OCI-M1 (cell line): ENCODE measurements at regions not wholly inside any gene's neighbourhood (a gene's known extent, or its start where the extent isn't known, plus 50 kb on each side); places are given as distances from the start of the nearest gene placed in this dataset.
A peak's percentile ranks its signal among the peaks of the same experiment; 100 is the strongest.
"Not testable (repeated sequence)": the region's sequence is repeated elsewhere in the genome, so short reads cannot be mapped to it uniquely, and the experiment has no call there.

ENCODE experiments used
- DNase-seq: peaks from one replicate; lab custom pipeline; 2025; lab: John Stamatoyannopoulos, UW

DNA sequence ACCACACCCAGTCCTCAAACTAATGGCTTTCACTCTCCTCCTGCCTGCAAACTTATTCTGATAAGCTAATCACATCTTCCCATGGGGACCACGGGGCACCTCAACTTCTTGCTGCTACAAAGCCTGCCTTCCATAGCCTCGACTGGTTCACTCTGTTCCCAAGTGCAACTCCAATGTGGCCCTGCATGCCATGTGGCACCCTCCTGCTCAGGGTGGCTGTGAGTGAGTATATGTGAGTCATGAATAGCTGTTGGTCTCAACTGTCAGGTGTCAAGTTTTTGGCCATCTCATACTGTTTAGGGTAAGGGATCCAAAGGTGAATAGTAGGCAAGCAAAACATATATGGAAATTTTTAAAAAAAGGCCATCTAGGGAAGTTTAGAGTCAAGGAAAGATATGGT lies 276.1 kb upstream of the DCC start:
- DNase-seq = no peak

GRCh38 chr18:52069201-52069600 lies 270.8 kb upstream of the DCC start:
- no peak for DNase-seq

GRCh38 chr18:52070291-52070756 lies 269.7 kb upstream of the DCC start:
- DNase-seq = no peak

DNA sequence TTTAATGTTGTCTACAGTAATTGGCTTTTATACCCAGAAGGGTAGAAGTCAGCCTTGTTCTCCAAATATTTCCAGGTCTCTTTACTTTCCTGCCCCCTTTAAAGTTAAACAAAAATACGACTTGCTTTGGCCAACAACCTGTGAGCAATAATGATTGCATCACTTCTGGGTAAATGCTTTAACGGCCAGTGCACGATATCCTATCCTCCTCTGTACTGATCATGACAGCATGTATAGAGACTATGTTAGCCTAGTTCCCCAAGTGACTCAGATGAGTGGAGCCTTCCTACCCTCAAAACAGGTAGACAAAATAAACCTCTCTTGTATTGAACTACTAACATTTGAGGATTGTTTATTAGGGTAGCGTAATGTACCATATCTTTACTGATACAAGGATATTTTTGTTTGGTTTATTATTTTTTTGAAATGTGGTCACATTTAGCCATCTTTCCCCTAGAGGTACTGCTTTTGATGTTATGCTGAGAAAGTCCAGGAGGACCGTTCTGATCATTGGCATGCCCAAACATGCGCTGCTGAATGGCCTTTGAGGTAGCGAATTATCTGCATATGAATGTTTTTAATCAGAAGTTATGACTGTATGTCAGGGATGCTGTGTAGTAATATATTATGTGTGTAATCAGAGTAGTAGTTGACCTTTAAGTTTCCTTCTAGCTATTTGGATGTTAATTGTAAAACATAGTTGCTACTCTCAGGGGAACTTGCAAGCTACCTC lies 262.6 kb upstream of the DCC start:
- DNase-seq = peak; percentile 8

- DNase-seq = no peak
Observed at GRCh38 chr18:52082246-52082645, 257.8 kb upstream of the DCC start.

DNA sequence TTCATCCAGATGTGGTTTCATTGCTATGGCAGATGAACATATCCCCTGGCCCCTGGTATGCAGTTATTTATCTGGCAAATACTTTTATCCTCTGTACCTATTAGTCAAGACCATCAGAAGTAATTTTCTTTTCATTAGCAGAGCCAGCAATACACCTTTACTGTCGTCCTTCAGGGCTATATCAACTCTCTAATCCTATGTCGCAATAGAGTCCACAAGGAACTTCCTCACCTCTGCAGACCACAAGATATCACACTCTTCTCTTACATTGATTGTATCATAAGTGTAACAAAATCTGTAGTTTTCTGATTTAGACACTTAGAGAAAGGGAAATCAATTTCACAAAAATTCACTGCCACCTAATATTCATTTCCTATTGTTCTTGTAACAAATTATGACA lies 252.9 kb upstream of the DCC start:
- no peak for DNase-seq

DNA sequence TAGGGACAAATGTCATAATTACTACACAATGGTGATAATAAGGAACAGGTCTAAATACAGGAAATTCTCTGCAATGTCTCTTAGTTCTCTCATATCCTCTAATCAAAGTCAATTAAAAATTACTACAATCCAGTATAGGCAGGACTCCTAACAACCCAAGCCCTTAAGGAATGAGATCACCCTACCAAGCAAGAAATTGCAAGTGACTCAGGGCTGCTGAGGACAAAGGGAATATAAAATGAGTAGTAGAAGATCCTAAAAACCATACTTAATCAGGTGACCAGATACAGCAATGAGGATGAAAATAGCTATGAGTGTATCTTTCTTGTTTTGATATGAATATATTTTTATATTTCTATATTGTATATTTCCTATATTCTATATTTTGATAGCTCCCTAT lies 250.0 kb upstream of the DCC start:
- DNase-seq = no peak

GRCh38 chr18:52093171-52093570 lies 246.8 kb upstream of the DCC start:
- no peak for DNase-seq

DNA sequence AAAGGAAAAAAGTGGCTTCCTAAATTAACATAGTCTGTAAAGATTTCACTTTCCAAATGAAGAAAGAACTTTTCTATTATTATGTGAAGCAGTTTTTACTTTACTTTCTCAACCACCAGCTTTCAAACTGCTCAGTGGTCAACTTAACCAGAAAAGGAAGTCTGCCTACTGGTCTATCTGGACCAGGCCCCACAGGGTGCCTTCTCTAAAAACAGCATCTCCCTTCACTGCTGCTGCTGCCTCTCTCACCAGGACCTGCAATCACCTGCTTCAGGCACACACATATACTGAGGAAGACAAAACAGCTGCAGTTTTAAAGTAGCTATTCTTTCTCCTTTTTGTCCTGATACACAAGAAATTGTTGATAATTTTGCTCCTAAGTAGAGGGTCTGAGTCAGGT lies 221.3 kb upstream of the DCC start:
- no peak for DNase-seq

DNA sequence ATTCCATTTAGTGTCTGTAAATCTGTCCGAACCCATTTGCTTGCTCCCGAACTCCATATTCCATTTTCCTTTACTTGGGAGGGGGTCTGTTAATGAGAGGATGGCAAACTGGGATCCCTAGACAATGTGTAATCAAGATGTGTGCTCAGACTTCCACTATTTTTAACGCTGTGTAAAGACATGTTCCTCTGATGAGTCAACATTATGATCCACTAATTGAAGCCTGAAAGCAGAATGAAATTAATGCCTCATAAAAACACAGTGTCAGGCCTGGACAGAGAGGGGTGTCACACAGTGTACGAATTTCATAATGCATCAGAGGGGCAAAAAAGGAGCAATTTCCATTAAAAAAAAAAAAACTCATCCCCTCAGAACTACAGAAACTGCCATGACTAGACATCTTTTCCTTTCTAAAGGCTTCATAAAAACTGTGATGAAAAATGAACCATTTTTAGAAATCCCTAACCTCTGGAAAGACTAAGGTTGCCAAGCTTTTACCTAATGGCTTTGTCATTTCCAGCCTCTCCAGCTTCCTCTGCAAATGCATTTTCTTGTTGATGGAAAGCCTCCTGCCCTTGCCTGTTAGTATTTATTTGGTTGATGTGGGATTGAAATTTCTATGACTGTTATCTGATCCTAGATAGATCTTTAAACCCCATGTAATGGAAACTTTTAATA lies 209.2 kb upstream of the DCC start:
- DNase-seq = no peak

DNA sequence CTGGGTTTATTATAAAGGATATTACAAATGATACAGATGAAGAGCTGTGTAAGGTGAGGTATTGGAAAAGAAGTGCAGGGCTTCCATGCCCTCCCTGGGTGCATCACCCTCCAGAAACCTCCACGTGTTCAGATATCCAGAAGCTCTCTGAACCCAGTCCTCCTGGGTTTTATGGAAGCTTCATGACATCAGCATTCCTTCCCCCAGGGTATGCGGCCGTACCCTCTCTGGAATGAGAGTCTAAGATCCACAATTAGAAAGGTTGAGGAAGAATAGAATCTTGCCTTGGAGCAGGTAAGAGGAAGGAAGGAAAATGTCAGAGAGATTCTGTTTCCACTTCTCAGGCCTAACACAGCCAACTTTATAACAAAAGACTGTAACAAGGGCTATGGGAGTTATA lies 208.2 kb upstream of the DCC start:
- DNase-seq = no peak

- no peak for DNase-seq
Observed at GRCh38 chr18:52136532-52136931, 203.5 kb upstream of the DCC start.

DNA sequence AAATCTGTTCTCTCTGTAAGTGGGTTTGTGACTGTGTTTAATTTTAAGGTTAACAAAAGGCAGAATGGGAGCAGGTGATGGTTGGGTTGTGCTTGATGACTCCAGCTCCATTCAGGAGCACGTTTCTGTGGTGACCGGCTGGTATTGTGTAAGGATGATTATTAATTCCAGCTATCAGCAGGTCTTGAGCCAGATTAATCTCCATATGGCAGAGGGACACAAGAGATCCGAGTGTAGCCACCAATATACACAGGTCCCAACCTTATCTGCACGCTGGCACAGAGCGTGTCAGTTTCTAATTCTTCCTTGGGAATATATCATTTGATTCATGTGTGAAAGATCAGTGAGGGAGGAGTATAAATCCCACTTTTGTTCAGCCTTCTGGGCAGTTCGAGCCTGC lies 199.0 kb upstream of the DCC start:
- DNase-seq = no peak

DNA sequence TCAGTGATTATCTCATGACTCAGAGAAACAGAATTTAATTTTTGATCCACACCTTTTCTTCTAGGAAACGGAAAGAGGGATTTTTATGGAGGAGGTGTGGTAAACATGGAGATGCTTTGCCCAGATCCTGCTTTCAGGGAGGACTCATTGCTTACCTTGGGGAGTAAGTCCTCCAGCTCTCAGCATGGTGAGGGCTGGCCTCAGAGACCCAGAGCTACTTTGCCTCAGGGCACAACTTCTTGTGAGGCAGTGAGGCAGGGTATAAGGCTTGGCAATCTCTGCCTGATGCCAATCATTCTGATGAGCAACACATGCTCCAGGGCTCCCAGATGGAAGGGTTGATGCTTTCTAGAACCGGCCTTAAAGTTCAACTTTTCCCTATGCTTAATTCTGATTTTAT lies 189.9 kb upstream of the DCC start:
- DNase-seq = no peak

DNA sequence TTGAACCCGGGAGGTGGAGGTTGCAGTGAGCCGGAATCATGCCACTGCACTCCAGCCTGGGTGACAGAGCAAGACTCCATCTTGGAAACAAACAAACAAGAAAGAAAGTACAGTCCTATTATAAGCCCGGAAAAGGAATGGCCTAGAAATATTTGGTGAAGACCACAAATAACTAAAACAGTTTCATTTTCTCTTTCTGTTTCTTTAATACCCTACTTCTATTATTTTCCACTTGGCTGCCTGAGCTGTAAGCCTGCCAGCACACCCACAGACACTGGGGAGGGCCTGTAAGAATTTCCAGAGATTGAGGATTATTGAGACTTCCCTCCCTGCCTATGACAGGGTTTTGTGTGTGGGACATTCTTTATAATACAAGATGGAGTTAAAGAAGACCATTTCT lies 188.0 kb upstream of the DCC start:
- peak; percentile 48 for DNase-seq

- no peak for DNase-seq
Observed at GRCh38 chr18:52156166-52156565, 183.8 kb upstream of the DCC start.

DNA sequence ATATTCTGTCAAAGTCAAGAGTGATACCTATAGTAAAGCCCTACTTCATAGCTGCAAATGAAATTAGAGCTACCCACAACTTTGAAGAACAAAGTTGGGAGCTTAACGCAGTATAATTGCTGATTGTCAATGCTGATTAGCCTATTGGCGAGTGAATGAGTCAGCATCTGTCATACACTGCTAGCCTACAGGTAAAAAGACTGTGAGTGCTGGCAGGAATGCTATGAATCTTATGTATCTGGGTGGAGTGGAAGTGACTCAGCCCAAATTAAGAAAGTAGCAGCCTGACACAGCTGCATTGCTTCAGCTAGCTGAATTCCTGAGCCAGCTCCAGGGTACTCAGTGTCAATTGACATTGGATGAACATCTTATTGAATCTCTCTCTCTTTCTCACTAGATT lies 179.4 kb upstream of the DCC start:
- no peak for DNase-seq

- peak; percentile 3 for DNase-seq
Observed at GRCh38 chr18:52163478-52163877, 176.5 kb upstream of the DCC start.

GRCh38 chr18:52168131-52168530 lies 171.9 kb upstream of the DCC start:
- not testable (repeated sequence) for DNase-seq

DNA sequence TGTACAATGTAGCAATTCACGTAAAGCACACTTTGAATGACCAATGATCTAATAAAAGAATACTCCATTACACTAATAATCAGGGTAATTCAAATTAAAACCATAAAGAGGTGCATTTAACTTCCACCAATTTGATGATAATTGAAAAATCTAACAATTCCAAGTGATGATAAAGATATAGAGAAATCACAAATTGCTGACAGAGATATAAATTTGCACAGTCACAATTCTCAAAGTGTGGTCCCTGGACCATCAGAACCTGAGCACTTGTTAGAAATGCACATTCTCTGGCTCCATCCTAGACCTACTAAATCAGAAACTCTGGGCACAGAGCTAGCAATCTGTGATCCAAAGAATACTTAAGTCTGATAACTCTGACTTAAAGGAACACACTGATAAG lies 165.8 kb upstream of the DCC start:
- DNase-seq = no peak

- DNase-seq = no peak
Observed at GRCh38 chr18:52175406-52175805, 164.6 kb upstream of the DCC start.

DNA sequence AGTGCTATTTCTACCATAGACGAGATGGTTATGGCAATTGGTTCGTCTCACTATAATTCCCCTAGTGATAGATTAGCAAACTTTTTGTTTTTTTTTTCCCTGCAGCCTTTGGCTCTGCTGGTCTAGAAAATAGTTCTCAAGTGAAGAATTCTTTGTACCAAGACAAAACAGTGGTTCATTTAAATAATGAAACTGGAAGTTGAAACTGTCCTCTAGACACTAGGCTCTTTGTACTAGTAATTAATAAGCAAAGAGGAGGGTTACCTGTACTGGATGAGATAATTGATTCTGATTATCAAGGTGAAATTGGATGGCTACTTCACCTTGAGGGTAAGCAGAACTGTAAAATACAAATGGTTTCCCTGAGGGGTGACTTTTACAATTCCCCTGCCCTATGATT lies 156.9 kb upstream of the DCC start:
- DNase-seq = no peak

DNA sequence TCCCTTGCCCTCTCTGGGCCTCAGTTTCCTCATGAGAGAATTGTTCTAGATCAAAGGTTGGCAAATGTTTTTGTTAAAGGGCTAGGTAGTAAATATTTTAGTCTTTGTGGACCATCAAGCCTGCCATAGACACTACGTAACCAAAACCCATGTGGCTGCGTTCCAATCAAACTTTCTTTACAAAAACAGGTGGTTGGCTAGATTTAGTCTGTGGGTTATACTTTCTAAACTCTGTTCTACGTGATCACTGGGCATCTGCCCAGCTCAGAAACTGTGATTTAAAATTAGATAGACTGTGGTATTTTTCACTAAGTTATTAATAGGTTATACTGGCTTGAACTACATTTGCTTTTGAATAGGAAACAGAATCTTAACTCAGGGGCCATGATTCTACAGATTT lies 149.8 kb upstream of the DCC start:
- DNase-seq = no peak

DNA sequence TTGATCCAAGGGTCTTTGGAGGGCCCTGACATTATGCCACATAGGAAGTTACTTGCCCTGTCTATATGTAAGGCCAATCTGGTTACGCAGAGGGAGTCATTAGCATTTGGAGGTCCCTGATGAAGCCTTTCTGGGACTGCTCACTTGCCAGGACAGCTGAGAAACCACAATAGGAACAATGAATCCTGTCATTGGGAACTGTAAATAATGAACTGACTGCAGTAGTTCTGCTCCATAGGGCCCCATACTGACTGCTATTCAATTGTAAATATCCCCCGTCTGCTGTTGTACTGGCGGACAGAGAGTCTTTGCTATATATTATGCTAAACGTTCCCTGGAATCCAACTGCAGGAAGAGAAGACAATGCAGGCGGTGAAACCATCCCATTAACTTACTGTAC lies 149.4 kb upstream of the DCC start:
- no peak for DNase-seq
